ENCODE measurements at regions not wholly inside any gene's neighbourhood (a gene's known extent, or its start where the extent isn't known, plus 50 kb on each side); places are given as distances from the start of the nearest gene placed in this dataset.

GRCh38 chr3:87390821-87391220 is 114.4 kb upstream of the POU1F1 start:
- DNase-seq: no peak

GRCh38 chr3:87390353-87390752 is 114.0 kb upstream of the POU1F1 start:
- DNase-seq: no peak

GRCh38 chr3:87375231-87375682 is 98.9 kb upstream of the POU1F1 start:
- DNase-seq: no peak

GRCh38 chr3:87370007-87370406 is 93.6 kb upstream of the POU1F1 start:
- no peak for DNase-seq

- no peak for DNase-seq
These were observed 91.4 kb upstream of the POU1F1 start for GRCh38 chr3:87367736-87368135.

GRCh38 chr3:87363721-87364120 is 87.3 kb upstream of the POU1F1 start:
- no peak for DNase-seq

GRCh38 chr3:87361956-87362355 is 85.6 kb upstream of the POU1F1 start:
- DNase-seq: no peak

GRCh38 chr3:87361271-87361670 is 84.9 kb upstream of the POU1F1 start:
- DNase-seq: no peak

- no peak for DNase-seq
These were observed 83.4 kb upstream of the POU1F1 start for GRCh38 chr3:87359826-87360225.

- DNase-seq: no peak
These were observed 82.6 kb upstream of the POU1F1 start for GRCh38 chr3:87359025-87359424.

- DNase-seq: no peak
These were observed 81.7 kb upstream of the POU1F1 start for GRCh38 chr3:87358066-87358465.

GRCh38 chr3:87354398-87354797 is 78.0 kb upstream of the POU1F1 start:
- no peak for DNase-seq

- DNase-seq: no peak
These were observed 75.6 kb upstream of the POU1F1 start for GRCh38 chr3:87351937-87352336.

GRCh38 chr3:87350367-87351199 is 74.2 kb upstream of the POU1F1 start:
- peak; percentile 50 for DNase-seq

- no peak for DNase-seq
These were observed 73.4 kb upstream of the POU1F1 start for GRCh38 chr3:87349833-87350232.

GRCh38 chr3:87336761-87337160 is 60.4 kb upstream of the POU1F1 start:
- no peak for DNase-seq

GRCh38 chr3:87335931-87336330 is 59.5 kb upstream of the POU1F1 start:
- DNase-seq: no peak

GRCh38 chr3:87333393-87333892 is 57.1 kb upstream of the POU1F1 start:
- DNase-seq: no peak

GRCh38 chr3:87332789-87333188 is 56.4 kb upstream of the POU1F1 start:
- no peak for DNase-seq

- DNase-seq: no peak
These were observed 52.7 kb upstream of the POU1F1 start for GRCh38 chr3:87329065-87329464.

All from RPMI8226 (cell line).